AG04450 (cell line): ENCODE measurements at regions not wholly inside any gene's neighbourhood (a gene's known extent, or its start where the extent isn't known, plus 50 kb on each side); places are given as distances from the start of the nearest gene placed in this dataset.
A peak's percentile ranks its signal among the peaks of the same experiment; 100 is the strongest.

Source experiments
- CTCF ChIA-PET: fragments of 300-600, 350-600 bp; formaldehyde crosslinking; extraction: SDS; loops from one replicate; lab custom pipeline; 2022; ENCODE audit warnings: antibody characterized with exemption, inconsistent platforms; lab: Charles Lee
- POLR2A ChIA-PET: fragments of 350-600 bp; formaldehyde crosslinking; extraction: SDS; loops from one replicate; lab custom pipeline; 2021; ENCODE audit warnings: antibody characterized with exemption, inconsistent platforms; lab: Yijun Ruan, JAX
- DNase-seq: peaks from one replicate; pipeline ENCODE4 v3.0.0-alpha.2; 2011; ENCODE audit warnings: low read depth, low spot score
- H3K27ac ChIP-seq: one replicate; pipeline ENCODE4 v1.5.1; 2012; ENCODE audit warnings: low read depth, low read length, control low read depth
- H3K27me3 ChIP-seq: one replicate; pipeline ENCODE4 v1.6.0; 2012; ENCODE audit warnings: low read length; ENCODE audit not compliant: control insufficient read depth, insufficient read depth
- H3K4me3 ChIP-seq: 2 replicates; pipeline ENCODE4 v1.5.1; 2011; ENCODE audit warnings: mild to moderate bottlenecking, low read depth, low read length, control low read depth
- H3K9me3 ChIP-seq: 2 replicates; pipeline ENCODE4 v1.5.1; 2012; ENCODE audit warnings: low read length; ENCODE audit not compliant: control insufficient read depth, insufficient read depth
- CTCF ChIP-seq: IDR thresholded peaks from 2 replicates; pipeline ENCODE4 v1.5.1; 2011; ENCODE audit warnings: low read depth, low read length, control low read depth, inconsistent platforms

- DNase-seq = no peak
- Histone ChIP-seq H3K4me3 (no peak overlapping the region), H3K27me3 (no peaks in the 10 kb centered on the region), H3K27ac (no peak overlapping the region), H3K9me3 (no peaks in the 10 kb centered on the region)
- no peak for TF ChIP-seq CTCF
- ChIA-PET POLR2A (no interaction called here), CTCF (no interaction called here)
These were observed 263.2 kb downstream of the STK31 start for GRCh38 chr7:23973264-23973663.

- no peak for TF ChIP-seq CTCF
- Histone ChIP-seq H3K4me3 (no peak overlapping the region), H3K27me3 (no peaks in the 10 kb centered on the region), H3K9me3 (no peaks in the 10 kb centered on the region), H3K27ac (no peak overlapping the region)
- POLR2A ChIA-PET = no interaction called here
- CTCF ChIA-PET = no interaction called here
- no peak for DNase-seq
These were observed 270.1 kb downstream of the STK31 start for GRCh38 chr7:23980081-23980480.

GRCh38 chr7:23981314-23981713 lies 271.3 kb downstream of the STK31 start:
- ChIA-PET POLR2A (no interaction called here), CTCF (no interaction called here)
- Histone ChIP-seq H3K4me3 (no peak overlapping the region), H3K27ac (no peak overlapping the region), H3K9me3 (no peaks in the 10 kb centered on the region), H3K27me3 (no peaks in the 10 kb centered on the region)
- DNase-seq = no peak
- TF ChIP-seq CTCF = no peak

GRCh38 chr7:23981758-23982157 lies 271.7 kb downstream of the STK31 start:
- H3K27ac ChIP-seq = no peak overlapping the region
- DNase-seq = no peak
- no peaks in the 10 kb centered on the region for H3K27me3 ChIP-seq
- POLR2A ChIA-PET = no interaction called here
- no peak for TF ChIP-seq CTCF
- CTCF ChIA-PET = no interaction called here
- no peaks in the 10 kb centered on the region for H3K9me3 ChIP-seq
- no peak overlapping the region for H3K4me3 ChIP-seq

GRCh38 chr7:24005517-24005916 lies 278.5 kb upstream of the NPY start:
- Histone ChIP-seq H3K9me3 (no peaks in the 10 kb centered on the region), H3K27me3 (peaks cover 2% of the 10 kb centered on the region), H3K27ac (no peak overlapping the region), H3K4me3 (no peak overlapping the region)
- POLR2A ChIA-PET = no interaction called here
- TF ChIP-seq CTCF = 0 out of 2 replicates have a peak, but pooled peaks have one; percentile 14
- no peak for DNase-seq
- CTCF ChIA-PET = no interaction called here
